GM23338 (cell line): ENCODE measurements at regions not wholly inside any gene's neighbourhood (a gene's known extent, or its start where the extent isn't known, plus 50 kb on each side); places are given as distances from the start of the nearest gene placed in this dataset.

Source experiments
- EZH2 ChIP-seq: fragments of 200-600 bp; sonication (generic); IDR thresholded peaks from one replicate; pipeline ENCODE4 v1.8.0; 2017; ENCODE audit warnings: antibody characterized with exemption, mild to moderate bottlenecking, low read depth; ENCODE audit not compliant: unreplicated experiment
- POLR2AphosphoS5 ChIP-seq: IDR thresholded peaks from 2 replicates; pipeline ENCODE4 v1.6.1; 2016; ENCODE audit warnings: antibody characterized with exemption, low read depth
- ZNF114 ChIP-seq: fragments of 250-450 bp; sonication (Bioruptor Pico); IDR thresholded peaks from 2 replicates; pipeline ENCODE4 v1.5.0; 2020; ENCODE audit warnings: mild to moderate bottlenecking, moderate library complexity
- TF ChIP-seq, protein P1 (sequence below), 2 experiments: fragments of 200-600 bp in 1 of 2; sonication (generic) in 1 of 2; conservative IDR thresholded peaks; 2 replicates each; pipeline versions ENCODE4 v1.5.1 to v1.6.1; 2016 to 2017; ENCODE audit warnings: antibody characterized with exemption in 2 of 2, low read depth in 2 of 2, mild to moderate bottlenecking in 2 of 2, moderate library complexity in 1 of 2

DNA sequence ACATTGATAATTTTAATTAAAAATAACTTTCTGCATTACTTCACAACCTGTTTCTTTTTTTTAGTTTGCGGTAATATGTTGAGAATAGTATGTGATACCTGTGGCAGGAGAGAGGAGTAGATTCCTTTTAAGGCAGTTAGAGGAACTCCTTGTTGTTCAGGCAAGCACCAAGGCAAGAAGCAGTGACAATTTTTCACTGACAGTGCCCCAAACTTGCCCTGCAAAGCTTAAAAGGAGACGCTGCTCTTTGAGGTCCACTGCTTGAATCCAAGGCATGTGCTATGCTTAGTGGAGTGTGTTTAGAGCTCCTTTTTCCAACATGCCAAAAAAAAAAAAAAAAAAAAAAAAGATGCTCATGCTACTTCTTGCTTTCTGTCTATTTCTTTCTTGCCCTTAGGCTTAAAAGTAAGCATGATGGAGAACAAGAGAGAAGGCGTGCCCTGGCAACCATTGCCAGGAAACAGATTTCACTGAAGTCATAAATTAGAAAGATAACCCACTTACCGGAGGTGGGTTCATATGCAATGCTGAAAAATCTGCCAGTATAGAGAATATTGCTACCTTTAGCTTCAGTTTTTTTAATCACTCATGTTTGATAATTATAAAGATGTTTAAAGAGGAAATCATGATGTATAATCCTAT is 58.3 kb upstream of the DYRK2 start:
- TF ChIP-seq EZH2 (no peak), POLR2AphosphoS5 (no peak), ZNF114 (CRISPR knock-in tag) (no peak)
- TF ChIP-seq, protein P1, sequence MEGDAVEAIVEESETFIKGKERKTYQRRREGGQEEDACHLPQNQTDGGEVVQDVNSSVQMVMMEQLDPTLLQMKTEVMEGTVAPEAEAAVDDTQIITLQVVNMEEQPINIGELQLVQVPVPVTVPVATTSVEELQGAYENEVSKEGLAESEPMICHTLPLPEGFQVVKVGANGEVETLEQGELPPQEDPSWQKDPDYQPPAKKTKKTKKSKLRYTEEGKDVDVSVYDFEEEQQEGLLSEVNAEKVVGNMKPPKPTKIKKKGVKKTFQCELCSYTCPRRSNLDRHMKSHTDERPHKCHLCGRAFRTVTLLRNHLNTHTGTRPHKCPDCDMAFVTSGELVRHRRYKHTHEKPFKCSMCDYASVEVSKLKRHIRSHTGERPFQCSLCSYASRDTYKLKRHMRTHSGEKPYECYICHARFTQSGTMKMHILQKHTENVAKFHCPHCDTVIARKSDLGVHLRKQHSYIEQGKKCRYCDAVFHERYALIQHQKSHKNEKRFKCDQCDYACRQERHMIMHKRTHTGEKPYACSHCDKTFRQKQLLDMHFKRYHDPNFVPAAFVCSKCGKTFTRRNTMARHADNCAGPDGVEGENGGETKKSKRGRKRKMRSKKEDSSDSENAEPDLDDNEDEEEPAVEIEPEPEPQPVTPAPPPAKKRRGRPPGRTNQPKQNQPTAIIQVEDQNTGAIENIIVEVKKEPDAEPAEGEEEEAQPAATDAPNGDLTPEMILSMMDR (conservative IDR thresholded peaks at IDR 0.05; ENCODE audit: low read depth in 2 of 2) = no peak
